HEK293 (cell line): ENCODE measurements at regions not wholly inside any gene's neighbourhood (a gene's known extent, or its start where the extent isn't known, plus 50 kb on each side); places are given as distances from the start of the nearest gene placed in this dataset.

ENCODE experiments used
- CTCF ChIA-PET: fragments of 350-600 bp; formaldehyde crosslinking; extraction: SDS; loops from one replicate; lab custom pipeline; 2021; ENCODE audit warnings: antibody characterized with exemption; lab: Yijun Ruan, JAX
- POLR2A ChIA-PET: fragments of 300-600 bp; formaldehyde crosslinking; extraction: SDS; loops from one replicate; lab custom pipeline; 2020; ENCODE audit warnings: antibody characterized with exemption, inconsistent platforms; lab: Yijun Ruan, JAX
- H3K27ac ChIP-seq: fragments of 200-500 bp; sonication (Bioruptor generic); 2 replicates; pipeline ENCODE4 v1.5.1; 2014; ENCODE audit warnings: low read depth, low read length, control low read depth, inconsistent platforms; ENCODE audit errors: extremely low read depth
- H3K36me3 ChIP-seq, 2 experiments: fragments of 200-500 bp in 1 of 2; sonication (Bioruptor generic) in 1 of 2; 1 replicate in 1 of 2; 2 replicates in 1 of 2; pipeline ENCODE4 v1.5.1; 2014 to 2017; ENCODE audit warnings: inconsistent platforms in 2 of 2, low read length in 2 of 2; ENCODE audit not compliant: control insufficient read depth in 2 of 2, insufficient read depth in 1 of 2
- H3K4me1 ChIP-seq: fragments of 200-500 bp; sonication (Bioruptor generic); 2 replicates; pipeline ENCODE4 v1.5.1; 2014; ENCODE audit warnings: mild to moderate bottlenecking, low read length, inconsistent platforms; ENCODE audit not compliant: control insufficient read depth, insufficient read depth
- H3K4me3 ChIP-seq: 2 replicates; pipeline ENCODE4 v1.5.1; 2011; ENCODE audit warnings: low read depth, mild to moderate bottlenecking, control low read depth, low read length, moderate library complexity
- H3K9me3 ChIP-seq: fragments of 200-500 bp; sonication (Bioruptor generic); 2 replicates; pipeline ENCODE4 v1.5.1; 2014; ENCODE audit warnings: low read depth, low read length, inconsistent platforms; ENCODE audit not compliant: control insufficient read depth, insufficient read depth
- BCL6B ChIP-seq: fragments of 450-650 bp; formaldehyde crosslinking; IDR thresholded peaks from 2 replicates; pipeline ENCODE4 v1.5.1; 2017; ENCODE audit warnings: missing biosample characterization, missing genetic modification characterization
- EGR2 ChIP-seq: fragments of 450-650 bp; formaldehyde crosslinking; IDR thresholded peaks from 2 replicates; pipeline ENCODE4 v1.5.1; 2016; ENCODE audit warnings: low read depth, missing biosample characterization, missing genetic modification characterization
- GLI4 ChIP-seq: fragments of 450-650 bp; formaldehyde crosslinking; IDR thresholded peaks from 2 replicates; pipeline ENCODE4 v1.5.1; 2016; ENCODE audit warnings: missing biosample characterization, missing genetic modification characterization
- GLIS1 ChIP-seq: fragments of 450-650 bp; formaldehyde crosslinking; IDR thresholded peaks from 2 replicates; pipeline ENCODE4 v1.5.1; 2016; ENCODE audit warnings: missing biosample characterization, missing genetic modification characterization
- HOXD13 ChIP-seq: sonication (generic); formaldehyde crosslinking; IDR thresholded peaks from 2 replicates; pipeline ENCODE4 v1.8.0; 2022; ENCODE audit warnings: missing genetic modification reagents, borderline replicate concordance
- KLF10 ChIP-seq: fragments of 450-650 bp; IDR thresholded peaks from 2 replicates; pipeline ENCODE4 v1.5.1; 2018; ENCODE audit warnings: missing biosample characterization, mild to moderate bottlenecking, missing genetic modification characterization
- PRDM6 ChIP-seq: fragments of 450-650 bp; formaldehyde crosslinking; IDR thresholded peaks from 2 replicates; pipeline ENCODE4 v1.5.1; 2017; ENCODE audit warnings: missing biosample characterization, missing genetic modification characterization
- TRIM28 ChIP-seq: IDR thresholded peaks from 2 replicates; pipeline ENCODE4 v1.6.1; 2011; ENCODE audit warnings: low read length, control low read depth, borderline replicate concordance
- WT1 ChIP-seq: fragments of 450-650 bp; formaldehyde crosslinking; IDR thresholded peaks from 2 replicates; pipeline ENCODE4 v1.5.1; 2016; ENCODE audit warnings: missing biosample characterization, missing genetic modification characterization
- ZEB2 ChIP-seq: fragments of 450-650 bp; formaldehyde crosslinking; IDR thresholded peaks from 2 replicates; pipeline ENCODE4 v1.5.1; 2016; ENCODE audit warnings: missing biosample characterization, missing genetic modification characterization
- ZFP37 ChIP-seq: fragments of 450-650 bp; formaldehyde crosslinking; IDR thresholded peaks from 2 replicates; pipeline ENCODE4 v1.5.1; 2016; ENCODE audit warnings: missing biosample characterization, missing genetic modification characterization
- ZIC2 ChIP-seq: fragments of 450-650 bp; formaldehyde crosslinking; IDR thresholded peaks from 2 replicates; pipeline ENCODE4 v1.5.1; 2016; ENCODE audit warnings: missing biosample characterization, missing genetic modification characterization
- ZNF146 ChIP-seq: fragments of 450-650 bp; formaldehyde crosslinking; IDR thresholded peaks from 2 replicates; pipeline ENCODE4 v1.5.1; 2016; ENCODE audit warnings: missing biosample characterization, missing genetic modification characterization
- ZNF155 ChIP-seq: fragments of 450-650 bp; formaldehyde crosslinking; IDR thresholded peaks from 2 replicates; pipeline ENCODE4 v1.5.1; 2016; ENCODE audit warnings: missing biosample characterization, missing genetic modification characterization
- ZNF280C ChIP-seq: fragments of 450-650 bp; formaldehyde crosslinking; IDR thresholded peaks from 2 replicates; pipeline ENCODE4 v1.5.1; 2016; ENCODE audit warnings: missing biosample characterization, missing genetic modification characterization
- ZNF449 ChIP-seq: fragments of 450-650 bp; formaldehyde crosslinking; IDR thresholded peaks from 2 replicates; pipeline ENCODE4 v1.5.1; 2017; ENCODE audit warnings: missing biosample characterization, mild to moderate bottlenecking, missing genetic modification characterization, moderate library complexity
- ZNF530 ChIP-seq: fragments of 450-650 bp; formaldehyde crosslinking; IDR thresholded peaks from 2 replicates; pipeline ENCODE4 v1.5.1; 2016; ENCODE audit warnings: low read depth, missing biosample characterization, missing genetic modification characterization
- ZNF660 ChIP-seq: fragments of 450-650 bp; IDR thresholded peaks from 2 replicates; pipeline ENCODE4 v1.5.1; 2018; ENCODE audit warnings: missing biosample characterization, mild to moderate bottlenecking, missing genetic modification characterization
- ZNF664 ChIP-seq: fragments of 450-650 bp; formaldehyde crosslinking; IDR thresholded peaks from 2 replicates; pipeline ENCODE4 v1.5.1; 2016; ENCODE audit warnings: missing biosample characterization, missing genetic modification characterization
- ZNF843 ChIP-seq: fragments of 450-650 bp; formaldehyde crosslinking; IDR thresholded peaks from 2 replicates; pipeline ENCODE4 v1.5.1; 2016; ENCODE audit warnings: missing biosample characterization, missing genetic modification characterization
- TF ChIP-seq, protein P1 (sequence below): fragments of 450-650 bp; formaldehyde crosslinking; IDR thresholded peaks from 2 replicates; pipeline ENCODE4 v1.5.1; 2016; ENCODE audit warnings: missing biosample characterization, missing genetic modification characterization
- TF ChIP-seq, protein P2 (sequence below): fragments of 450-650 bp; formaldehyde crosslinking; IDR thresholded peaks from 2 replicates; pipeline ENCODE4 v1.5.1; 2016; ENCODE audit warnings: missing biosample characterization, missing genetic modification characterization, borderline replicate concordance

GRCh38 chr2:48147719-48148118 lies 166.8 kb upstream of the FOXN2 start:
- ChIA-PET POLR2A (no interaction called here), CTCF (no interaction called here)

DNA sequence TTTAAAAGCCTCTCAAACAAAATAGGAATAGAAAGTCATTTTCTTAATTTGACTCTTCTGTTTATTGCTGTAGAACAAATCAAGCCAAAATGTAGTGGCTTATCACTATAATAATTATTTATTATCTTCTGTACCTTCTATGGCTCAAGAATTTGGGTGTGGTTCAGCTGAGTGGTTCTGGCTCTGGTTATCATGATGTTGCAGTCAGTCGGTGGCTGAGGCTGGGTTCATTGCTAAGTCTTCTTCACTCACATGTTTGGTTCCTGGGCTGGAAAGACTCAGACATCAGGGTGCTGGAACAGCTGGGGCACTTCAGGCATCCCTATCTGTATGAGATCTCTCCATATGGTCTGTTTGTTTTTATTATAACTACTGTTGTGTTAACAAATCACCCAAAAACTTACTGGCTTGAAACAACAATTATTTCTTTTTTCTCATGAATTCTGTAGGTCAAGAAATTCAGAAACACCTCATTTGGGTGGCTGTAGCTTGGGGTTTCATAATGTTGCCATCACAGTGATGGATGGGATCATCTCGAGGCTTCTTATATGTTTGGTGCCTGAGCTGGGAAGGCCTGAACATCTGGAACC lies 165.5 kb upstream of the FOXN2 start:
- TF ChIP-seq ZNF664 (no peak), BCL6B (tag by site-specific recombination) (no peak), ZNF843 (no peak), EGR2 (no peak), HOXD13 (CRISPR knock-in tag) (no peak), ZNF280C (tag by site-specific recombination) (no peak), WT1 (tag by site-specific recombination) (no peak), GLIS1 (tag by site-specific recombination) (no peak), KLF10 (tag by site-specific recombination) (no peak), ZEB2 (tag by site-specific recombination) (no peak)
- TF ChIP-seq, protein P1, sequence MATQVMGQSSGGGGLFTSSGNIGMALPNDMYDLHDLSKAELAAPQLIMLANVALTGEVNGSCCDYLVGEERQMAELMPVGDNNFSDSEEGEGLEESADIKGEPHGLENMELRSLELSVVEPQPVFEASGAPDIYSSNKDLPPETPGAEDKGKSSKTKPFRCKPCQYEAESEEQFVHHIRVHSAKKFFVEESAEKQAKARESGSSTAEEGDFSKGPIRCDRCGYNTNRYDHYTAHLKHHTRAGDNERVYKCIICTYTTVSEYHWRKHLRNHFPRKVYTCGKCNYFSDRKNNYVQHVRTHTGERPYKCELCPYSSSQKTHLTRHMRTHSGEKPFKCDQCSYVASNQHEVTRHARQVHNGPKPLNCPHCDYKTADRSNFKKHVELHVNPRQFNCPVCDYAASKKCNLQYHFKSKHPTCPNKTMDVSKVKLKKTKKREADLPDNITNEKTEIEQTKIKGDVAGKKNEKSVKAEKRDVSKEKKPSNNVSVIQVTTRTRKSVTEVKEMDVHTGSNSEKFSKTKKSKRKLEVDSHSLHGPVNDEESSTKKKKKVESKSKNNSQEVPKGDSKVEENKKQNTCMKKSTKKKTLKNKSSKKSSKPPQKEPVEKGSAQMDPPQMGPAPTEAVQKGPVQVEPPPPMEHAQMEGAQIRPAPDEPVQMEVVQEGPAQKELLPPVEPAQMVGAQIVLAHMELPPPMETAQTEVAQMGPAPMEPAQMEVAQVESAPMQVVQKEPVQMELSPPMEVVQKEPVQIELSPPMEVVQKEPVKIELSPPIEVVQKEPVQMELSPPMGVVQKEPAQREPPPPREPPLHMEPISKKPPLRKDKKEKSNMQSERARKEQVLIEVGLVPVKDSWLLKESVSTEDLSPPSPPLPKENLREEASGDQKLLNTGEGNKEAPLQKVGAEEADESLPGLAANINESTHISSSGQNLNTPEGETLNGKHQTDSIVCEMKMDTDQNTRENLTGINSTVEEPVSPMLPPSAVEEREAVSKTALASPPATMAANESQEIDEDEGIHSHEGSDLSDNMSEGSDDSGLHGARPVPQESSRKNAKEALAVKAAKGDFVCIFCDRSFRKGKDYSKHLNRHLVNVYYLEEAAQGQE: no peak
- TF ChIP-seq, protein P2, sequence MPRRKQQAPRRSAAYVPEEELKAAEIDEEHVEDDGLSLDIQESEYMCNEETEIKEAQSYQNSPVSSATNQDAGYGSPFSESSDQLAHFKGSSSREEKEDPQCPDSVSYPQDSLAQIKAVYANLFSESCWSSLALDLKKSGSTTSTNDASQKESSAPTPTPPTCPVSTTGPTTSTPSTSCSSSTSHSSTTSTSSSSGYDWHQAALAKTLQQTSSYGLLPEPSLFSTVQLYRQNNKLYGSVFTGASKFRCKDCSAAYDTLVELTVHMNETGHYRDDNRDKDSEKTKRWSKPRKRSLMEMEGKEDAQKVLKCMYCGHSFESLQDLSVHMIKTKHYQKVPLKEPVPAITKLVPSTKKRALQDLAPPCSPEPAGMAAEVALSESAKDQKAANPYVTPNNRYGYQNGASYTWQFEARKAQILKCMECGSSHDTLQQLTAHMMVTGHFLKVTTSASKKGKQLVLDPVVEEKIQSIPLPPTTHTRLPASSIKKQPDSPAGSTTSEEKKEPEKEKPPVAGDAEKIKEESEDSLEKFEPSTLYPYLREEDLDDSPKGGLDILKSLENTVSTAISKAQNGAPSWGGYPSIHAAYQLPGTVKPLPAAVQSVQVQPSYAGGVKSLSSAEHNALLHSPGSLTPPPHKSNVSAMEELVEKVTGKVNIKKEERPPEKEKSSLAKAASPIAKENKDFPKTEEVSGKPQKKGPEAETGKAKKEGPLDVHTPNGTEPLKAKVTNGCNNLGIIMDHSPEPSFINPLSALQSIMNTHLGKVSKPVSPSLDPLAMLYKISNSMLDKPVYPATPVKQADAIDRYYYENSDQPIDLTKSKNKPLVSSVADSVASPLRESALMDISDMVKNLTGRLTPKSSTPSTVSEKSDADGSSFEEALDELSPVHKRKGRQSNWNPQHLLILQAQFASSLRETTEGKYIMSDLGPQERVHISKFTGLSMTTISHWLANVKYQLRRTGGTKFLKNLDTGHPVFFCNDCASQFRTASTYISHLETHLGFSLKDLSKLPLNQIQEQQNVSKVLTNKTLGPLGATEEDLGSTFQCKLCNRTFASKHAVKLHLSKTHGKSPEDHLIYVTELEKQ (tag by site-specific recombination): no peak
- TF ChIP-seq, all 188 proteins: peak for 0
- no peak overlapping the region for H3K27ac ChIP-seq
- peaks cover 4% of the 10 kb centered on the region; the same call in 1 of the 2 replicates for H3K4me1 ChIP-seq
- ChIA-PET POLR2A (no interaction called here), CTCF (no interaction called here)
- no peaks in the 10 kb centered on the region for H3K36me3 ChIP-seq
- H3K4me3 ChIP-seq: no peak overlapping the region
- no peaks in the 10 kb centered on the region for H3K9me3 ChIP-seq

More at GRCh38 chr2:48147719-48148118, 166.8 kb upstream of the FOXN2 start:
- H3K27ac ChIP-seq: no peak overlapping the region
- H3K36me3 ChIP-seq: no peaks in the 10 kb centered on the region
- no peak for TF ChIP-seq ZNF155 (tag by site-specific recombination)
- TF ChIP-seq PRDM6: no peak
- TF ChIP-seq GLI4 (tag by site-specific recombination): no peak
- no peak for TF ChIP-seq ZNF660 (tag by site-specific recombination)
- no peak for TF ChIP-seq TRIM28
- no peak for TF ChIP-seq ZNF146 (tag by site-specific recombination)
- no peak for TF ChIP-seq ZNF449 (tag by site-specific recombination)
- no peak for TF ChIP-seq ZIC2 (tag by site-specific recombination)
- TF ChIP-seq ZNF530 (tag by site-specific recombination): no peak
- TF ChIP-seq ZFP37: no peak
- no peaks in the 10 kb centered on the region for H3K9me3 ChIP-seq
- peaks cover 4% of the 10 kb centered on the region; the same call in 1 of the 2 replicates for H3K4me1 ChIP-seq
- no peak overlapping the region for H3K4me3 ChIP-seq
